ENCODE measurements at regions not wholly inside any gene's neighbourhood (a gene's known extent, or its start where the extent isn't known, plus 50 kb on each side); places are given as distances from the start of the nearest gene placed in this dataset.

GRCh38 chr18:54020156-54020745 lies 204.2 kb downstream of the MBD2 start:
- H3K4me1 ChIP-seq, result no peaks in the 10 kb centered on the region
- H3K9me3 ChIP-seq, result no peaks in the 10 kb centered on the region
- DNase-seq (ENCODE audit: low spot score in 2 of 2), result no peak
- no peak overlapping the region for H3K27ac ChIP-seq
- H3K4me3 ChIP-seq, result no peak overlapping the region
- no peaks in the 10 kb centered on the region for H3K36me3 ChIP-seq
- no peaks in the 10 kb centered on the region for H3K27me3 ChIP-seq
- intact Hi-C loops (cut with DNase I), result no loop called here
- TF ChIP-seq CTCF (IDR thresholded peaks at IDR 0.05), result no peak

- H3K9me3 ChIP-seq, result no peaks in the 10 kb centered on the region
- no peaks in the 10 kb centered on the region for H3K4me1 ChIP-seq
- intact Hi-C loops (cut with DNase I), result no loop called here
- no peaks in the 10 kb centered on the region for H3K27me3 ChIP-seq
- no peaks in the 10 kb centered on the region for H3K36me3 ChIP-seq
- no peak overlapping the region for H3K27ac ChIP-seq
- DNase-seq (ENCODE audit: low spot score in 2 of 2), result no peak
- TF ChIP-seq CTCF (IDR thresholded peaks at IDR 0.05), result no peak
- no peak overlapping the region for H3K4me3 ChIP-seq
Measured at GRCh38 chr18:54019641-54020040, 204.8 kb downstream of the MBD2 start.

- no peak overlapping the region for H3K4me3 ChIP-seq
- H3K27me3 ChIP-seq, result no peaks in the 10 kb centered on the region
- no peak for TF ChIP-seq CTCF (IDR thresholded peaks at IDR 0.05)
- H3K36me3 ChIP-seq, result no peaks in the 10 kb centered on the region
- H3K9me3 ChIP-seq, result no peaks in the 10 kb centered on the region
- DNase-seq (ENCODE audit: low spot score in 2 of 2), result no peak
- H3K27ac ChIP-seq, result no peak overlapping the region
- H3K4me1 ChIP-seq, result no peaks in the 10 kb centered on the region
- intact Hi-C loops (cut with DNase I), result no loop called here
Measured at GRCh38 chr18:54013452-54013851, 211.0 kb downstream of the MBD2 start.

- no peak for DNase-seq (ENCODE audit: low spot score in 2 of 2)
- Histone ChIP-seq H3K27ac (no peak overlapping the region), H3K9me3 (no peaks in the 10 kb centered on the region), H3K36me3 (no peaks in the 10 kb centered on the region), H3K27me3 (no peaks in the 10 kb centered on the region), H3K4me1 (no peaks in the 10 kb centered on the region), H3K4me3 (no peak overlapping the region)
- intact Hi-C loops (cut with DNase I), result no loop called here
- TF ChIP-seq CTCF (IDR thresholded peaks at IDR 0.05), result no peak
Measured at GRCh38 chr18:54004828-54005227, 219.6 kb downstream of the MBD2 start.

- no peak for TF ChIP-seq CTCF (IDR thresholded peaks at IDR 0.05)
- Histone ChIP-seq H3K4me1 (no peaks in the 10 kb centered on the region), H3K27me3 (no peaks in the 10 kb centered on the region), H3K27ac (no peak overlapping the region), H3K9me3 (no peaks in the 10 kb centered on the region), H3K36me3 (no peaks in the 10 kb centered on the region), H3K4me3 (no peak overlapping the region)
- DNase-seq (ENCODE audit: low spot score in 2 of 2), result no peak
- intact Hi-C loops (cut with DNase I), result no loop called here
Measured at GRCh38 chr18:54003195-54003594, 221.3 kb downstream of the MBD2 start.

DNA sequence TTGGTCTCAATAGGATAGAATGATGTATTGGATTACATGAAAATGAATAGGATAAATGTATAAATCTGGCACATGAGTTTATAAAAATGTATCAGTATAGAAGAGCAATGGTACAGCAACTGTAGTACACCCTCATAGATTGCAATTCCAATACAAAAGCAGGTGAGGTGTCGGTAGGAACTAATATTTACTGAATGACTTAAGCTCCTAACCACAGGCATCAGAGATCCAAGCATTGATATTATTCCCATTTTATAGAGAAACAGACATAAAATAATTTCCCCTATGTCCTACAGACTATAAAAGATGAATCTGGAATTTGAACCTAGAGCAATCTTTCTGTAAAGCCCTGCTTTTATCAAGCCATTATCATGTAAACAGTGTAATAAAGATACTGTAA lies 227.4 kb downstream of the MBD2 start:
- TF ChIP-seq CTCF (IDR thresholded peaks at IDR 0.05), result no peak
- Histone ChIP-seq H3K36me3 (no peaks in the 10 kb centered on the region), H3K4me3 (no peak overlapping the region), H3K27ac (no peak overlapping the region), H3K4me1 (no peaks in the 10 kb centered on the region), H3K9me3 (no peaks in the 10 kb centered on the region), H3K27me3 (no peaks in the 10 kb centered on the region)
- no peak for DNase-seq (ENCODE audit: low spot score in 2 of 2)
- intact Hi-C loops (cut with DNase I), result no loop called here
